HepG2 (cell line): ENCODE measurements at regions not wholly inside any gene's neighbourhood (a gene's known extent, or its start where the extent isn't known, plus 50 kb on each side); places are given as distances from the start of the nearest gene placed in this dataset.

ENCODE experiments used
- ATAC-seq: fragments of 200-7000 bp; cut with Tn5 transposase; 3 replicates; pipeline ENCODE4 v1.9.1; 2020; ENCODE audit warnings: mild to moderate bottlenecking, moderate library complexity
- BruUV-seq: library from RNA; stranded (reverse); fragments of 400-500 nt; replicated peaks from 2 replicates; lab custom pipeline; 2021; lab: Mats Ljungman, UMichigan
- CTCF ChIA-PET: fragments of 300-600 bp; formaldehyde crosslinking; extraction: SDS; loops from one replicate; lab custom pipeline; 2021; ENCODE audit warnings: low total read pairs, inconsistent platforms, low intra/inter-chr PET ratio; lab: Yijun Ruan, JAX
- POLR2A ChIA-PET: fragments of 350-600 bp; sonication (Branson Sonifier 250); formaldehyde crosslinking; loops from one replicate; lab custom pipeline; 2020; ENCODE audit warnings: antibody characterized with exemption, inconsistent platforms; lab: Yijun Ruan, JAX
- DNase-seq: peaks from one replicate; pipeline ENCODE4 v3.0.0-alpha.2; 2015; ENCODE audit warnings: low spot score
- FAIRE-seq: peaks from 3 replicates; lab custom pipeline; 2011; peaks lifted over from hg19 to GRCh38; lab: Jason Lieb, UNC
- H2AFZ ChIP-seq: one replicate; pipeline ENCODE4 v1.6.1; 2011; ENCODE audit warnings: low read length, inconsistent platforms
- H3K27ac ChIP-seq: fragments of 300-600 bp; 3 replicates; pipeline ENCODE4 v1.8.0; 2011; ENCODE audit warnings: mixed run types, mild to moderate bottlenecking, mixed read lengths, low read length, inconsistent platforms; ENCODE audit not compliant: insufficient read depth; ENCODE audit errors: extremely low read length
- H3K27me3 ChIP-seq, 2 experiments: fragments of 200-600 bp in 1 of 2; 2 replicates in 1 of 2; 3 replicates in 1 of 2; pipeline versions ENCODE4 v1.6.0 to v1.8.0; 2011; ENCODE audit warnings: low read length in 2 of 2, mild to moderate bottlenecking in 2 of 2, moderate library complexity in 2 of 2, inconsistent platforms in 1 of 2; ENCODE audit not compliant: insufficient read depth in 2 of 2, control insufficient read depth in 1 of 2
- H3K36me3 ChIP-seq, 2 experiments: fragments of 200-600 bp in 1 of 2; replicated peaks in 1 of 2; 2 replicates in 1 of 2; 3 replicates in 1 of 2; pipeline versions ENCODE4 v1.5.1 to v1.8.0; 2011; ENCODE audit warnings: low read length in 2 of 2, inconsistent platforms in 1 of 2; ENCODE audit not compliant: insufficient read depth in 2 of 2, control insufficient read depth in 1 of 2
- H3K4me1 ChIP-seq: 2 replicates; pipeline ENCODE4 v1.5.1; 2012; ENCODE audit warnings: low read length, inconsistent platforms; ENCODE audit not compliant: insufficient read depth
- H3K4me2 ChIP-seq: 2 replicates; pipeline ENCODE4 v1.6.0; 2011; ENCODE audit warnings: low read depth, low read length, inconsistent platforms
- H3K4me3 ChIP-seq, 3 experiments: fragments of 200-600 bp in 1 of 3; sonication (generic), shearing (Covaris generic) in 1 of 3; replicated peaks in 1 of 3; 2 replicates each; pipeline ENCODE4 v1.5.1; 2011 to 2016; ENCODE audit warnings: low read length in 3 of 3, inconsistent platforms in 2 of 3, low read depth in 2 of 3, mild to moderate bottlenecking in 2 of 3, control low read depth in 1 of 3, mixed read lengths in 1 of 3; ENCODE audit not compliant: insufficient read depth in 1 of 3
- H3K79me2 ChIP-seq: one replicate; pipeline ENCODE4 v1.6.1; 2011; ENCODE audit warnings: low read length, inconsistent platforms; ENCODE audit not compliant: insufficient read depth
- H3K9ac ChIP-seq: 2 replicates; pipeline ENCODE4 v1.6.0; 2011; ENCODE audit warnings: mild to moderate bottlenecking, low read depth, low read length, inconsistent platforms; ENCODE audit not compliant: insufficient read depth
- H3K9me3 ChIP-seq: 2 replicates; pipeline ENCODE4 v1.5.1; 2012; ENCODE audit warnings: mild to moderate bottlenecking, low read length
- H4K20me1 ChIP-seq: 2 replicates; pipeline ENCODE4 v1.6.0; 2011; ENCODE audit warnings: inconsistent platforms, mild to moderate bottlenecking, low read length, moderate library complexity; ENCODE audit not compliant: insufficient read depth
- ATF3 ChIP-seq: sonication (generic); formaldehyde crosslinking; IDR thresholded peaks from 2 replicates; pipeline ENCODE4 v1.4.0; 2020; ENCODE audit warnings: missing genetic modification reagents
- DNMT1 ChIP-seq: sonication (generic); formaldehyde crosslinking; IDR thresholded peaks from 2 replicates; pipeline ENCODE4 v1.5.1; 2020; ENCODE audit warnings: mild to moderate bottlenecking, missing genetic modification reagents
- FIP1L1 ChIP-seq: fragments of 200-400 bp; formaldehyde crosslinking; IDR thresholded peaks from 2 replicates; pipeline ENCODE4 v1.6.1; 2018; ENCODE audit warnings: low read depth, mild to moderate bottlenecking, low read length, moderate library complexity, borderline replicate concordance; ENCODE audit not compliant: insufficient read depth
- STAT5B ChIP-seq: sonication (generic); formaldehyde crosslinking; IDR thresholded peaks from 2 replicates; pipeline ENCODE4 v1.4.0; 2020; ENCODE audit warnings: missing genetic modification reagents
- THAP9 ChIP-seq: sonication (generic); formaldehyde crosslinking; IDR thresholded peaks from 2 replicates; pipeline ENCODE4; 2020; ENCODE audit warnings: missing genetic modification reagents, mild to moderate bottlenecking, borderline replicate concordance
- TRIM22 ChIP-seq: fragments of 450-650 bp; IDR thresholded peaks from 2 replicates; pipeline ENCODE4 v1.6.1; 2017
- ZNF510 ChIP-seq: sonication (generic); formaldehyde crosslinking; IDR thresholded peaks from 2 replicates; pipeline ENCODE4 v1.4.0; 2020; ENCODE audit warnings: low read depth, mild to moderate bottlenecking, missing genetic modification reagents
- in situ Hi-C: cut with HindIII; loops from 2 replicates; pipeline ENCODE4 v1.10.0; 2017; ENCODE audit warnings: low pct_unique_long_range_greater_than_20kb; ENCODE audit not compliant: extremely low pct_ligation_motif_present
- intact Hi-C: fragments of 100-400 bp; cut with micrococcal nuclease; formaldehyde crosslinking; loops from one replicate; pipeline ENCODE4 v1.10.0; 2022; ENCODE audit not compliant: unreplicated experiment
- TF ChIP-seq, protein P1 (sequence below): sonication (generic); formaldehyde crosslinking; IDR thresholded peaks from 2 replicates; pipeline ENCODE4 v1.4.0; 2020; ENCODE audit warnings: mild to moderate bottlenecking, missing genetic modification reagents
- TF ChIP-seq, protein P2 (sequence below): sonication (generic); formaldehyde crosslinking; conservative IDR thresholded peaks from 2 replicates; pipeline ENCODE4 v1.8.1; 2023; ENCODE audit warnings: missing genetic modification reagents

GRCh38 chrY:16522021-16522420 is 1358.0 kb downstream of the CDY2B start:
- Histone ChIP-seq H3K27ac (no peak overlapping the region), H3K4me2 (no peak overlapping the region), H3K9me3 (peaks cover 20% of the 10 kb centered on the region), H4K20me1 (no peaks in the 10 kb centered on the region), H2AFZ (no peak overlapping the region), H3K4me3 (no peak overlapping the region), H3K4me1 (no peaks in the 10 kb centered on the region), H3K9ac (no peak overlapping the region), H3K36me3 (no peaks in the 10 kb centered on the region), H3K79me2 (no peaks in the 10 kb centered on the region), H3K27me3 (no peaks in the 10 kb centered on the region)
- intact Hi-C loops, result no loop called here
- ATAC-seq (no peak), DNase-seq (no peak), FAIRE-seq (no peak)
- in situ Hi-C loops, result no loop called here
- BruUV-seq, result no TSS peak
- ChIA-PET CTCF (no interaction called here), POLR2A (no interaction called here)
- TF ChIP-seq ATF3 (no peak), ZNF510 (no peak), FIP1L1 (no peak), DNMT1 (CRISPR knock-in tag) (no peak), STAT5B (CRISPR knock-in tag) (no peak), THAP9 (CRISPR knock-in tag) (no peak), TRIM22 (no peak)
- TF ChIP-seq, protein P1, sequence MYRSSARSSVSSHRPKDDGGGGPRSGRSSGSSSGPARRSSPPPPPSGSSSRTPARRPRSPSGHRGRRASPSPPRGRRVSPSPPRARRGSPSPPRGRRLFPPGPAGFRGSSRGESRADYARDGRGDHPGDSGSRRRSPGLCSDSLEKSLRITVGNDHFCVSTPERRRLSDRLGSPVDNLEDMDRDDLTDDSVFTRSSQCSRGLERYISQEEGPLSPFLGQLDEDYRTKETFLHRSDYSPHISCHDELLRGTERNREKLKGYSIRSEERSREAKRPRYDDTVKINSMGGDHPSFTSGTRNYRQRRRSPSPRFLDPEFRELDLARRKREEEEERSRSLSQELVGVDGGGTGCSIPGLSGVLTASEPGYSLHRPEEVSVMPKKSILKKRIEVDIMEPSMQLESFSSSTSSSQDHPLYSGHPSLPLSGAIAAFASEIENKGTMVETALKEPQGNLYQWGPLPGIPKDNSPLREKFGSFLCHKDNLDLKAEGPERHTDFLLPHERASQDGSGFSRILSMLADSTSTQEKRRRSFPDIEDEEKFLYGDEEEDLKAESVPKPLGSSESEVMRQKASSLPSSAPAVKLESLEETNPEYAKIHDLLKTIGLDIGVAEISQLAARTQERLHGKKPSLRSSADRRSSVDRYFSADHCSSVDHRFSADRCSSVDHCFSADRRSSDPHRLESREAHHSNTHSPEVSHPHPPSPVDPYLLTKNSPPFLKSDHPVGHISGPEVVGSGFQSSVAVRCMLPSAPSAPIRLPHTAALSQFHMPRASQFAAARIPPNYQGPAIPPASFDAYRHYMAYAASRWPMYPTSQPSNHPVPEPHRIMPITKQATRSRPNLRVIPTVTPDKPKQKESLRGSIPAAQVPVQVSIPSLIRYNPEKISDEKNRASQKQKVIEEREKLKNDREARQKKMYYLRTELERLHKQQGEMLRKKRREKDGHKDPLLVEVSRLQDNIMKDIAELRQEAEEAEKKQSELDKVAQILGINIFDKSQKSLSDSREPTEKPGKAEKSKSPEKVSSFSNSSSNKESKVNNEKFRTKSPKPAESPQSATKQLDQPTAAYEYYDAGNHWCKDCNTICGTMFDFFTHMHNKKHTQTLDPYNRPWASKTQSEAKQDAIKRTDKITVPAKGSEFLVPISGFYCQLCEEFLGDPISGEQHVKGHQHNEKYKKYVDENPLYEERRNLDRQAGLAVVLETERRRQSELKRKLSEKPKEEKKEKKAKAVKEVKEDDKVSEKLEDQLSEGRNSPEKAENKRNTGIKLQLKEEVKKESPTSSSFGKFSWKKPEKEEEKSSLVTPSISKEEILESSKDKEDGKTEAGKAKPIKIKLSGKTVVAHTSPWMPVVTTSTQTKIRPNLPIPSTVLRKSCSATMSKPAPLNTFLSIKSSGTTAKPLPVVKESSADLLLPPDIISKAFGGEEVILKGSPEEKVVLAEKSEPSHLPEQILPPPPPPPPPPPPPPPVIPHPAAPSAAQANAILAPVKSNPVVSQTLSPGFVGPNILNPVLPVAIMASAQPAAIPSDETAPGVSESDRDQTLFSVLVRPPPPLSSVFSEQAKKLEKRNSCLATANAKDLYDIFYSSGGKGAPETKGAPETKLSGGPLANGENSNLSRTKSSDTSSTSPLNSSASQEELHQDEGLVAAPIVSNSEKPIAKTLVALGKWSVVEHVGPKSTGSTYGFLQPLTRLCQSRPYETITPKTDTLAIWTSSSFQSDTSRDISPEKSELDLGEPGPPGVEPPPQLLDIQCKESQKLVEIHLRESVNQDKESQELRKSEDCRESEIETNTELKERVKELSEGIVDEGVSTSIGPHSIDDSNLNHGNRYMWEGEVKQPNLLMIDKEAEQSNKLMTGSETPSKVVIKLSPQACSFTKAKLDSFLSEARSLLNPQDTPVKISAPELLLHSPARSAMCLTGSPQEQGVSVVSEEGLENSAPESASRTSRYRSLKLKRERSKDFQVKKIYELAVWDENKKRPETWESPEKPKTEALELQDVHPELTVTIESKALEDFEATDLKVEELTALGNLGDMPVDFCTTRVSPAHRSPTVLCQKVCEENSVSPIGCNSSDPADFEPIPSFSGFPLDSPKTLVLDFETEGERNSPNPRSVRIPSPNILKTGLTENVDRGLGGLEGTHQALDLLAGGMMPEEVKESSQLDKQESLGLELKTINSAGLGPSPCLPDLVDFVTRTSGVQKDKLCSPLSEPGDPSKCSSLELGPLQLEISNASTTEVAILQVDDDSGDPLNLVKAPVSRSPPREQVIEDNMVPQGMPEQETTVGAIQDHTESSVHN, result no peak
- TF ChIP-seq, protein P2, sequence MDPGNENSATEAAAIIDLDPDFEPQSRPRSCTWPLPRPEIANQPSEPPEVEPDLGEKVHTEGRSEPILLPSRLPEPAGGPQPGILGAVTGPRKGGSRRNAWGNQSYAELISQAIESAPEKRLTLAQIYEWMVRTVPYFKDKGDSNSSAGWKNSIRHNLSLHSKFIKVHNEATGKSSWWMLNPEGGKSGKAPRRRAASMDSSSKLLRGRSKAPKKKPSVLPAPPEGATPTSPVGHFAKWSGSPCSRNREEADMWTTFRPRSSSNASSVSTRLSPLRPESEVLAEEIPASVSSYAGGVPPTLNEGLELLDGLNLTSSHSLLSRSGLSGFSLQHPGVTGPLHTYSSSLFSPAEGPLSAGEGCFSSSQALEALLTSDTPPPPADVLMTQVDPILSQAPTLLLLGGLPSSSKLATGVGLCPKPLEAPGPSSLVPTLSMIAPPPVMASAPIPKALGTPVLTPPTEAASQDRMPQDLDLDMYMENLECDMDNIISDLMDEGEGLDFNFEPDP, result no peak
